Suprapubic skin (tissue), 3 donors: ENCODE measurements at regions not wholly inside any gene's neighbourhood (a gene's known extent, or its start where the extent isn't known, plus 50 kb on each side); places are given as distances from the start of the nearest gene placed in this dataset.

Source experiments
- POLR2A ChIP-seq, 2 donors: fragments of 450-650 bp; IDR thresholded peaks; one replicate each; pipeline ENCODE4 v1.6.1; 2017; ENCODE audit warnings: antibody characterized with exemption in 2 of 2, mild to moderate bottlenecking in 2 of 2, moderate library complexity in 2 of 2
- TF ChIP-seq, protein P1 (sequence below), 2 donors: fragments of 200-600 bp in 1 of 2; fragments of 450-650 bp in 1 of 2; sonication (generic) in 1 of 2; IDR thresholded peaks; one replicate each; pipeline ENCODE4 v1.5.1; 2016 to 2019; ENCODE audit warnings: antibody characterized with exemption in 2 of 2, mild to moderate bottlenecking in 1 of 2, moderate library complexity in 1 of 2

DNA sequence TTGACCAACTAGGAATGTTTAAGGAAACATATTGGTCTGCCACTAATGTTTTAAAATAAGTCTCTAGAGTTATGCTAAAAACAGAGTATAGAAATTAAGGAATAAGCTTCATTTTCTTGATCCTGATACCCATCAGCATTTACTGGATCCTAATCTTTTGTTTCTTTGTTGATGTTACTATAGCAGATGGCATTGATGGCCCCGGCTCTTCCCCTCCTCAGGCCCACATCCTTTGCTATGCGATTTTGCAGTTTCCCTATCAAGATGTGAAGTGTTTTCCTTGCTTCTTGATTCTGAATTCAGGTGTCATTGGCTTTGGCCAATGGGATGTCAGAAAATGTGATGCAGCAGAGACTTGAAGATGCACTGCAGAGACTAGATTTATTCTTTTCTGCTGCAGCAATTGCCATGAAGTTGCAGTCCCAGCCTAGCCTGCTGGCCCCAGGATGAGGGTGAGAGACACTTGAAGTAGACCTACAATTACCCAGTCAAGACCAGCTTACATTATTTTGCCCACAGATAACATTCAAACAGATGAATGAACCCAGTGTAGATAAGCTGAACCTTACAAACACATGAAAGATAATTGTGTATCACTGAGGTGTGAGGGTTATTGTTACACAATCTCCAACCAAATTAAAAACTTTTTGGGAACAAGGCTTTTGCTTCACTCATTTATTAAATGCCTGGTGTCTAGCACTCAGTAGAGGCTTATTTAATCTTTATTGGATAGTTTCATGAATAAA is 115.2 kb upstream of the ITGA4 start:
- TF ChIP-seq, protein P1, sequence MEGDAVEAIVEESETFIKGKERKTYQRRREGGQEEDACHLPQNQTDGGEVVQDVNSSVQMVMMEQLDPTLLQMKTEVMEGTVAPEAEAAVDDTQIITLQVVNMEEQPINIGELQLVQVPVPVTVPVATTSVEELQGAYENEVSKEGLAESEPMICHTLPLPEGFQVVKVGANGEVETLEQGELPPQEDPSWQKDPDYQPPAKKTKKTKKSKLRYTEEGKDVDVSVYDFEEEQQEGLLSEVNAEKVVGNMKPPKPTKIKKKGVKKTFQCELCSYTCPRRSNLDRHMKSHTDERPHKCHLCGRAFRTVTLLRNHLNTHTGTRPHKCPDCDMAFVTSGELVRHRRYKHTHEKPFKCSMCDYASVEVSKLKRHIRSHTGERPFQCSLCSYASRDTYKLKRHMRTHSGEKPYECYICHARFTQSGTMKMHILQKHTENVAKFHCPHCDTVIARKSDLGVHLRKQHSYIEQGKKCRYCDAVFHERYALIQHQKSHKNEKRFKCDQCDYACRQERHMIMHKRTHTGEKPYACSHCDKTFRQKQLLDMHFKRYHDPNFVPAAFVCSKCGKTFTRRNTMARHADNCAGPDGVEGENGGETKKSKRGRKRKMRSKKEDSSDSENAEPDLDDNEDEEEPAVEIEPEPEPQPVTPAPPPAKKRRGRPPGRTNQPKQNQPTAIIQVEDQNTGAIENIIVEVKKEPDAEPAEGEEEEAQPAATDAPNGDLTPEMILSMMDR (IDR thresholded peaks at IDR 0.05), result no peak
- TF ChIP-seq POLR2A (IDR thresholded peaks at IDR 0.05), result no peak
